WERI-Rb-1 (cell line): ENCODE measurements at regions not wholly inside any gene's neighbourhood (a gene's known extent, or its start where the extent isn't known, plus 50 kb on each side); places are given as distances from the start of the nearest gene placed in this dataset.

Experiments
- DNase-seq: peaks from one replicate; pipeline ENCODE4 v3.0.0-alpha.2; 2020
- H3K27ac ChIP-seq: fragments of 250-450 bp; sonication (Bioruptor Pico); 2 replicates; pipeline ENCODE4 v1.5.1; 2020; ENCODE audit warnings: mild to moderate bottlenecking, moderate library complexity
- H3K27me3 ChIP-seq: fragments of 250-450 bp; sonication (Bioruptor Pico); 2 replicates; pipeline ENCODE4 v1.5.1; 2021; ENCODE audit warnings: mild to moderate bottlenecking, low read depth, moderate library complexity; ENCODE audit not compliant: insufficient read depth, severe bottlenecking
- H3K36me3 ChIP-seq: fragments of 250-450 bp; sonication (Bioruptor Pico); 2 replicates; pipeline ENCODE4 v1.5.1; 2020; ENCODE audit warnings: mild to moderate bottlenecking, moderate library complexity
- H3K4me3 ChIP-seq: 2 replicates; pipeline ENCODE4 v1.5.1; 2011; ENCODE audit warnings: low read depth, mild to moderate bottlenecking, control low read depth, low read length
- H3K9me3 ChIP-seq: fragments of 250-450 bp; sonication (Bioruptor Pico); 2 replicates; pipeline ENCODE4 v1.5.1; 2021; ENCODE audit warnings: mild to moderate bottlenecking, moderate library complexity; ENCODE audit not compliant: severe bottlenecking
- TF ChIP-seq, protein P1 (sequence below): IDR thresholded peaks from 2 replicates; pipeline ENCODE4 v1.5.1; 2011; ENCODE audit warnings: low read depth, mild to moderate bottlenecking, control low read depth, inconsistent platforms, low read length

GRCh38 chrX:68934421-68934820 lies 105.6 kb downstream of the EFNB1 start:
- H3K27me3 ChIP-seq = no peaks in the 10 kb centered on the region

DNA sequence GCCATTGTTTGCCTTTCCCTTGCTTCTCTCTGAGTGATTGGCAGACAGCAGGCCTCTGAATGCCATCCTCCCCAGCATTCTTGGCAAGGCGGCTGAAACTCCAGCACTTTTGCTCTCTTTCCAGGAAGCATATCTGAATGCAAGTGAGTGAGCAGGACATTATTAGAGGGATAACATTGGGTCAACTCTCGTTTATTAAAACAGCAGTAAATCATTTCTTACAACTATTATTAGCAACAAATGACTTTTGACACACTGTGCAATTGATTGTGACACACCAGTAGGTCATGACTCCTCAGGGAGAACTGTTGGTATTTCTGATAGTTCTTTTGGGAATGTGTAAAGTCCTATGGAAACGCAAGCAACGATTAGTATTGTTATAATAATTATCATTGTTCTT lies 103.8 kb downstream of the EFNB1 start:
- no peak for DNase-seq
- Histone ChIP-seq H3K27me3 (no peaks in the 10 kb centered on the region), H3K9me3 (no peaks in the 10 kb centered on the region), H3K36me3 (no peaks in the 10 kb centered on the region), H3K4me3 (no peak overlapping the region), H3K27ac (no peak overlapping the region)
- TF ChIP-seq, protein P1, sequence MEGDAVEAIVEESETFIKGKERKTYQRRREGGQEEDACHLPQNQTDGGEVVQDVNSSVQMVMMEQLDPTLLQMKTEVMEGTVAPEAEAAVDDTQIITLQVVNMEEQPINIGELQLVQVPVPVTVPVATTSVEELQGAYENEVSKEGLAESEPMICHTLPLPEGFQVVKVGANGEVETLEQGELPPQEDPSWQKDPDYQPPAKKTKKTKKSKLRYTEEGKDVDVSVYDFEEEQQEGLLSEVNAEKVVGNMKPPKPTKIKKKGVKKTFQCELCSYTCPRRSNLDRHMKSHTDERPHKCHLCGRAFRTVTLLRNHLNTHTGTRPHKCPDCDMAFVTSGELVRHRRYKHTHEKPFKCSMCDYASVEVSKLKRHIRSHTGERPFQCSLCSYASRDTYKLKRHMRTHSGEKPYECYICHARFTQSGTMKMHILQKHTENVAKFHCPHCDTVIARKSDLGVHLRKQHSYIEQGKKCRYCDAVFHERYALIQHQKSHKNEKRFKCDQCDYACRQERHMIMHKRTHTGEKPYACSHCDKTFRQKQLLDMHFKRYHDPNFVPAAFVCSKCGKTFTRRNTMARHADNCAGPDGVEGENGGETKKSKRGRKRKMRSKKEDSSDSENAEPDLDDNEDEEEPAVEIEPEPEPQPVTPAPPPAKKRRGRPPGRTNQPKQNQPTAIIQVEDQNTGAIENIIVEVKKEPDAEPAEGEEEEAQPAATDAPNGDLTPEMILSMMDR = no peak

More at GRCh38 chrX:68934421-68934820, 105.6 kb downstream of the EFNB1 start:
- TF ChIP-seq, protein P1 = no peak
- Histone ChIP-seq H3K9me3 (no peaks in the 10 kb centered on the region), H3K4me3 (no peak overlapping the region), H3K36me3 (no peaks in the 10 kb centered on the region), H3K27ac (no peak overlapping the region)
- DNase-seq = no peak

DNA sequence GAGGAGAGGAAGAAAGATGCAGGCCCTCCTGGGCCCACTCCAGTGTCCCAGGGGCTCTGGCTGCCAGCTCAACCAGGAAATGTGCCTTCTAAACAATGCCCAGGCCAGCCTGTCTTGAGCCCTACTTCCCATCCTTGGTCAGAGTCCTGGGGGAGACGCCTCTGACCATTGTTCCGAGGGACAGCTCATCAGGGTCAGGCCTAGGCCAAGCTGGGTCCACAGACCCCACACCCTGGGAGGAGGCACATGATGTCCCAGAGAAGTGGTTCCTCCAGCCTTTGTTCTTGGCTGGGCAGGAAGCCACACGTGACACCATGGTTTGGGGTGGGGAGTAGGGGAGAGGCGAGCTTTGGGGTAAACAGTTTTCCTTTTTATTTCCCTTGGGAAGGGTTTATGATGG lies 102.5 kb downstream of the EFNB1 start:
- TF ChIP-seq, protein P1 = no peak
- Histone ChIP-seq H3K27me3 (no peaks in the 10 kb centered on the region), H3K36me3 (no peaks in the 10 kb centered on the region), H3K9me3 (no peaks in the 10 kb centered on the region), H3K27ac (no peak overlapping the region), H3K4me3 (no peak overlapping the region)
- no peak for DNase-seq

DNA sequence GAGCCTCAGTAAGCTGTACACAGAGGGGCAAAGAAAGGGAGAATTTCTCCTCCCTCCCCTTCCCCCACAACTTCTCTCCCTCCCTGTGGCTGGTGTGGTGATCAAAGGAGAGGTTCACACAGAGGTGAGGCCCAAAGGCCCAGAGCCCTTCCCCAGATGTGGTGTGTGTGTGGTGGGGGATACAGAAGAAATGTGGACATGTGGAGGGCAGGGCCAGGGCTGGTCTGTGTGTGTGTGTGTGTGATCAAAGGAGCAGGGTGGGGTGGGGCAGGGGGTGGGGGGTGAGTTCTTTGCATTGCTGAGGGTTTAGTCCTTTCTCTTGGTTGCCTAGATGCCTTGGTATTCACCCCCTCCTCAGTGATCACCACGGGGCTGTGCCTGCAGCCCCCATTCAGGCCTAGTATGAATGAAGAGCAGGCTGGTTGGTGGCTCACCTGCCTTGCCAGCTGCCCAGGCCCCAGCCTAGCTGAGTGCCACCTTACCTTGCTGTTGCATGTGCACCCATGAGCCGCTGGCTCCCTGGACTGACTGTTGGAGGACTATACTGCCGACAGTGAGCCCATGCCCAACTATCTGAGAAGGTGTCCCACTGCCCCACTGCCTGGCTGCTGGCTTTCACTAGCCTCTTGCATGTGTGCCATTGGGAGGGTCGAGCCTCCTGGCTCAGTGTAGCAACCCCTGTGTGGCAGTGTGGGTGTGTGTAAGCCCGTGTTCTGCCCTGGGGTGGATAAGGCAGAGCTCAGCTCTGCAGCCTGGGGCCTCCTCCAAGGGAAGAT lies 101.9 kb downstream of the EFNB1 start:
- Histone ChIP-seq H3K9me3 (no peaks in the 10 kb centered on the region), H3K36me3 (no peaks in the 10 kb centered on the region), H3K27ac (no peak overlapping the region), H3K27me3 (no peaks in the 10 kb centered on the region), H3K4me3 (no peak overlapping the region)
- TF ChIP-seq, protein P1 = no peak
- DNase-seq = no peak

GRCh38 chrX:68929332-68930150 lies 100.7 kb downstream of the EFNB1 start:
- no peaks in the 10 kb centered on the region for H3K36me3 ChIP-seq
- no peaks in the 10 kb centered on the region for H3K9me3 ChIP-seq
- TF ChIP-seq, protein P1 = no peak
- DNase-seq = no peak
- H3K4me3 ChIP-seq = no peak overlapping the region
- H3K27me3 ChIP-seq = no peaks in the 10 kb centered on the region
- no peak overlapping the region for H3K27ac ChIP-seq
